Muscle of arm (tissue), 1 donor: ENCODE measurements at regions not wholly inside any gene's neighbourhood (a gene's known extent, or its start where the extent isn't known, plus 50 kb on each side); places are given as distances from the start of the nearest gene placed in this dataset.
"Not testable (repeated sequence)": the region's sequence is repeated elsewhere in the genome, so short reads cannot be mapped to it uniquely, and the experiment has no call there.

ENCODE experiments used
- DNase-seq: peaks from one replicate; pipeline ENCODE4 v3.0.0-alpha.2; 2013

- DNase-seq, result no peak
Measured at GRCh38 chrX:13955975-13956374, 73.7 kb downstream of the GEMIN8 start.

- DNase-seq, result no peak
Measured at GRCh38 chrX:13955095-13955647, 74.5 kb downstream of the GEMIN8 start.

GRCh38 chrX:13952581-13952980, 77.1 kb downstream of the GEMIN8 start:
- DNase-seq, result no peak

GRCh38 chrX:13946223-13946622, 83.5 kb downstream of the GEMIN8 start:
- DNase-seq, result not testable (repeated sequence)

- not testable (repeated sequence) for DNase-seq
Measured at GRCh38 chrX:13945787-13946186, 83.9 kb downstream of the GEMIN8 start.

- no peak for DNase-seq
Measured at GRCh38 chrX:13940671-13941070, 89.0 kb downstream of the GEMIN8 start.

GRCh38 chrX:13939741-13940597, 89.7 kb downstream of the GEMIN8 start:
- DNase-seq, result peak; percentile 40

- peak; percentile 12 for DNase-seq
Measured at GRCh38 chrX:13938829-13939530, 90.7 kb downstream of the GEMIN8 start.

- peak; percentile 21 for DNase-seq
Measured at GRCh38 chrX:13938051-13938828, 91.5 kb downstream of the GEMIN8 start.

- peak; percentile 16 for DNase-seq
Measured at GRCh38 chrX:13937370-13938050, 92.2 kb downstream of the GEMIN8 start.

- DNase-seq, result no peak
Measured at GRCh38 chrX:13936521-13937225, 93.0 kb downstream of the GEMIN8 start.

GRCh38 chrX:13934731-13935130, 95.0 kb downstream of the GEMIN8 start:
- DNase-seq, result no peak

GRCh38 chrX:13933851-13934250, 95.8 kb downstream of the GEMIN8 start:
- no peak for DNase-seq

GRCh38 chrX:13933352-13933751, 96.3 kb downstream of the GEMIN8 start:
- no peak for DNase-seq

GRCh38 chrX:13932416-13932815, 97.3 kb downstream of the GEMIN8 start:
- no peak for DNase-seq

GRCh38 chrX:13927175-13927574, 102.5 kb downstream of the GEMIN8 start:
- DNase-seq, result no peak

GRCh38 chrX:13923845-13924244, 105.8 kb downstream of the GEMIN8 start:
- no peak for DNase-seq

- no peak for DNase-seq
Measured at GRCh38 chrX:13923289-13923688, 106.4 kb upstream of the GPM6B start.

- DNase-seq, result no peak
Measured at GRCh38 chrX:13917507-13917906, 100.6 kb upstream of the GPM6B start.

GRCh38 chrX:13911586-13911985, 94.7 kb upstream of the GPM6B start:
- peak; percentile 43 for DNase-seq

GRCh38 chrX:13906093-13906492, 89.2 kb upstream of the GPM6B start:
- DNase-seq, result no peak
